SK-N-SH (cell line): ENCODE measurements at regions not wholly inside any gene's neighbourhood (a gene's known extent, or its start where the extent isn't known, plus 50 kb on each side); places are given as distances from the start of the nearest gene placed in this dataset.
A peak's percentile ranks its signal among the peaks of the same experiment; 100 is the strongest.

Experiments used
- CTCF ChIA-PET: fragments of 300-600, 350-600 bp; formaldehyde crosslinking; extraction: SDS; loops from one replicate; lab custom pipeline; 2021; lab: Yijun Ruan, JAX
- POLR2A ChIA-PET: fragments of 350-600 bp; sonication (Branson Sonifier 250); formaldehyde crosslinking; extraction: SDS; loops from one replicate; lab custom pipeline; 2020; ENCODE audit warnings: antibody characterized with exemption, inconsistent platforms; lab: Yijun Ruan, JAX
- DNase-seq: peaks from one replicate; pipeline ENCODE4 v3.0.0; 2012
- H2AFZ ChIP-seq: fragments of 200-600 bp; sonication (generic); 2 replicates; pipeline ENCODE4 v1.8.1; 2016; ENCODE audit warnings: antibody characterized with exemption, mild to moderate bottlenecking, low read depth
- H3F3A ChIP-seq: fragments of 200-600 bp; sonication (generic); replicated peaks from 2 replicates; pipeline ENCODE3; 2016; ENCODE audit warnings: antibody characterized with exemption, mild to moderate bottlenecking; ENCODE audit not compliant: insufficient read depth
- H3K27ac ChIP-seq, 2 experiments: fragments of 200-500 bp in 1 of 2; fragments of 200-600 bp in 1 of 2; sonication (Bioruptor generic) in 1 of 2; sonication (generic), shearing (Covaris generic) in 1 of 2; 2 replicates each; pipeline versions ENCODE4 v1.5.1 to v1.6.1; 2014 to 2016; ENCODE audit warnings: low read depth in 2 of 2, inconsistent platforms in 1 of 2, low read length in 1 of 2, mild to moderate bottlenecking in 1 of 2, mixed read lengths in 1 of 2
- H3K27me3 ChIP-seq: fragments of 200-600 bp; sonication (generic), shearing (Covaris generic); 2 replicates; pipeline ENCODE4 v1.6.1; 2016; ENCODE audit warnings: mixed run types; ENCODE audit not compliant: insufficient read depth
- H3K36me3 ChIP-seq, 2 experiments: fragments of 200-500 bp in 1 of 2; fragments of 200-600 bp in 1 of 2; sonication (Bioruptor generic) in 1 of 2; sonication (generic) in 1 of 2; replicated peaks in 1 of 2; 2 replicates each; pipeline versions ENCODE3 to v1.5.1; 2014 to 2016; ENCODE audit warnings: low read length in 1 of 2, mild to moderate bottlenecking in 1 of 2; ENCODE audit not compliant: insufficient read depth in 2 of 2, control insufficient read depth in 1 of 2
- H3K4me1 ChIP-seq, 2 experiments: fragments of 200-500 bp in 1 of 2; fragments of 200-600 bp in 1 of 2; sonication (Bioruptor generic) in 1 of 2; sonication (generic), shearing (Covaris generic) in 1 of 2; 2 replicates each; pipeline versions ENCODE4 v1.5.1 to v1.6.1; 2014 to 2016; ENCODE audit warnings: low read depth in 1 of 2, low read length in 1 of 2, mixed run types in 1 of 2; ENCODE audit not compliant: insufficient read depth in 2 of 2, control insufficient read depth in 1 of 2
- H3K4me2 ChIP-seq: fragments of 200-600 bp; sonication (generic), shearing (Covaris generic); 2 replicates; pipeline ENCODE4 v1.6.1; 2017; ENCODE audit warnings: mixed run types
- H3K4me3 ChIP-seq, 2 experiments: fragments of 200-500 bp in 1 of 2; fragments of 200-600 bp in 1 of 2; sonication (Bioruptor generic) in 1 of 2; sonication (generic), shearing (Covaris generic) in 1 of 2; 2 replicates each; pipeline versions ENCODE4 v1.5.1 to v1.8.1; 2014 to 2016; ENCODE audit warnings: low read depth in 2 of 2, inconsistent platforms in 1 of 2, low read length in 1 of 2, mild to moderate bottlenecking in 1 of 2, mixed read lengths in 1 of 2, moderate library complexity in 1 of 2
- H3K79me2 ChIP-seq: fragments of 200-600 bp; sonication (generic); 2 replicates; pipeline ENCODE4 v1.8.1; 2017; ENCODE audit warnings: mild to moderate bottlenecking; ENCODE audit not compliant: insufficient read depth
- H3K9ac ChIP-seq: fragments of 200-600 bp; sonication (generic); 2 replicates; pipeline ENCODE4 v1.6.1; 2017; ENCODE audit warnings: mixed run types
- H3K9me2 ChIP-seq: fragments of 200-600 bp; sonication (generic); 2 replicates; pipeline ENCODE4 v1.6.1; 2017; ENCODE audit warnings: mixed run types
- H3K9me3 ChIP-seq: fragments of 200-600 bp; sonication (generic); 2 replicates; pipeline ENCODE4 v1.6.1; 2017; ENCODE audit warnings: mixed run types, mild to moderate bottlenecking, moderate library complexity
- H4K20me1 ChIP-seq: fragments of 200-600 bp; sonication (generic); 2 replicates; pipeline ENCODE4 v1.6.1; 2017; ENCODE audit warnings: mild to moderate bottlenecking, mixed run types; ENCODE audit not compliant: insufficient read depth
- CTCF ChIP-seq: fragments of 200-600 bp; sonication (generic); IDR thresholded peaks from 2 replicates; pipeline ENCODE4 v1.6.1; 2017; ENCODE audit warnings: antibody characterized with exemption, mild to moderate bottlenecking, moderate library complexity
- ELF1 ChIP-seq: IDR thresholded peaks from 2 replicates; pipeline ENCODE4 v1.4.0; 2012
- EP300 ChIP-seq, 2 experiments: IDR thresholded peaks; 2 replicates each; pipeline versions ENCODE4 v1.4.0 to v1.6.1; 2012; ENCODE audit warnings: borderline replicate concordance in 1 of 2, low read depth in 1 of 2, low read length in 1 of 2
- FOSL2 ChIP-seq: IDR thresholded peaks from 2 replicates; pipeline ENCODE4 v1.4.0; 2012; ENCODE audit warnings: low read depth, mild to moderate bottlenecking, moderate library complexity, borderline replicate concordance
- FOXM1 ChIP-seq: IDR thresholded peaks from 2 replicates; pipeline ENCODE4 v1.4.0; 2012; ENCODE audit warnings: low read depth, mild to moderate bottlenecking
- GATA2 ChIP-seq: sonication (generic); formaldehyde crosslinking; IDR thresholded peaks from 2 replicates; pipeline ENCODE4 v1.5.0; 2020; ENCODE audit warnings: mild to moderate bottlenecking, missing genetic modification reagents
- JUND ChIP-seq: IDR thresholded peaks from 2 replicates; pipeline ENCODE4 v1.4.0; 2012
- MXI1 ChIP-seq: IDR thresholded peaks from 2 replicates; pipeline ENCODE4 v1.6.1; 2012; ENCODE audit warnings: mild to moderate bottlenecking, low read depth, low read length, improper control_type of control experiment
- NFIC ChIP-seq: IDR thresholded peaks from 2 replicates; pipeline ENCODE4 v1.4.0; 2012; ENCODE audit warnings: borderline replicate concordance
- NRF1 ChIP-seq: IDR thresholded peaks from 2 replicates; pipeline ENCODE4 v1.6.1; 2012; ENCODE audit warnings: low read depth, mild to moderate bottlenecking, low read length
- PBX3 ChIP-seq: IDR thresholded peaks from 2 replicates; pipeline ENCODE4; 2012
- POLR2AphosphoS5 ChIP-seq: IDR thresholded peaks from 2 replicates; pipeline ENCODE4 v1.6.1; 2012; ENCODE audit warnings: low read depth, low read length
- RAD21 ChIP-seq: IDR thresholded peaks from 2 replicates; pipeline ENCODE4 v1.6.1; 2012; ENCODE audit warnings: mild to moderate bottlenecking, low read length
- RCOR1 ChIP-seq: fragments of 150-350 bp; IDR thresholded peaks from 2 replicates; pipeline ENCODE4 v1.6.1; 2017; ENCODE audit warnings: antibody characterized with exemption, low read length
- REST ChIP-seq: IDR thresholded peaks from 2 replicates; pipeline ENCODE4 v1.6.1; 2012; ENCODE audit warnings: mild to moderate bottlenecking, low read depth, low read length, moderate library complexity
- RXRA ChIP-seq: IDR thresholded peaks from 2 replicates; pipeline ENCODE4 v1.4.0; 2012; ENCODE audit warnings: low read depth, mild to moderate bottlenecking, borderline replicate concordance
- SMC3 ChIP-seq: IDR thresholded peaks from 2 replicates; pipeline ENCODE4 v1.6.1; 2012; ENCODE audit warnings: low read depth, low read length, improper control_type of control experiment
- TCF12 ChIP-seq: IDR thresholded peaks from 2 replicates; pipeline ENCODE4 v1.4.0; 2012
- USF1 ChIP-seq: IDR thresholded peaks from 2 replicates; pipeline ENCODE4 v1.4.0; 2012; ENCODE audit warnings: low read depth, borderline replicate concordance
- USF2 ChIP-seq: fragments of 150-350 bp; IDR thresholded peaks from 2 replicates; pipeline ENCODE4 v1.6.1; 2017; ENCODE audit warnings: antibody characterized with exemption, low read length, low read depth, borderline replicate concordance
- WGBS: methylation state at CpG from one replicate; pipeline ENCODE4 v1.1.6; 2017; ENCODE audit warnings: low lambda C conversion rate; 5-methylcytosine and 5-hydroxymethylcytosine counted together

- Histone ChIP-seq H3K9me2 (no peaks in the 10 kb centered on the region), H3K9ac (no peak overlapping the region), H3K4me2 (peak overlapping the region; percentile 35; the same call in 1 of the 2 replicates), H3K27me3 (no peaks in the 10 kb centered on the region)
- POLR2A ChIA-PET, result no interaction called here
- 59% methylated on average over 2 of the region's 2 CpGs for WGBS
- TF ChIP-seq CTCF (no peak), RAD21 (no peak), FOXM1 (no peak), PBX3 (peak; percentile 64), RXRA (no peak), POLR2AphosphoS5 (no peak), REST (no peak), GATA2 (no peak), TCF12 (peak; percentile 90), SMC3 (no peak), USF1 (no peak), RCOR1 (no peak), USF2 (no peak), EP300 (IDR thresholded peaks at IDR 0.05; ENCODE audit: borderline replicate concordance in 1 of 2, low read depth in 1 of 2, low read length in 1 of 2) (0 out of 4 replicates have a peak, but pooled peaks of 1 of the 2 experiments have one; percentile 26), FOSL2 (no peak), ELF1 (no peak), JUND (no peak), NFIC (peak; percentile 75; the same call in 1 of the 2 replicates), MXI1 (no peak), NRF1 (no peak)
- TF ChIP-seq, all 33 proteins: peak for 4
- H3F3A ChIP-seq, result no peaks in the 10 kb centered on the region
- H3K9me3 ChIP-seq, result no peaks in the 10 kb centered on the region
- no peaks in the 10 kb centered on the region for H3K79me2 ChIP-seq
- peak overlapping the region; percentile 36 to 64; a peak in 3 of 4 replicates for H3K27ac ChIP-seq
- no peak for DNase-seq
- no peak overlapping the region for H3K4me3 ChIP-seq
- no peaks in the 10 kb centered on the region for H3K36me3 ChIP-seq
- no peaks in the 10 kb centered on the region for H4K20me1 ChIP-seq
- peaks cover 0 to 7% of the 10 kb centered on the region in 2 experiments; a peak in 3 of 4 replicates for H3K4me1 ChIP-seq
- CTCF ChIA-PET, result interaction anchor here (1.2 kb wide), 1 partner anchor 19 kb away, joined by 3 read pairs; no protein-coding TSS in a partner anchor
- peak overlapping the region; percentile 27; the same call in 1 of the 2 replicates for H2AFZ ChIP-seq
Observed at GRCh38 chr6:121890307-121890910, 455.0 kb downstream of the GJA1 start.
